Ishikawa (cell line): ENCODE measurements at regions not wholly inside any gene's neighbourhood (a gene's known extent, or its start where the extent isn't known, plus 50 kb on each side); places are given as distances from the start of the nearest gene placed in this dataset.

Experiments used
- CEBPB ChIP-seq: IDR thresholded peaks from 2 replicates; pipeline ENCODE4 v1.6.1; 2012
- FOXM1 ChIP-seq: IDR thresholded peaks from 2 replicates; pipeline ENCODE4 v1.6.1; 2012; ENCODE audit warnings: low read depth, borderline replicate concordance

- TF ChIP-seq CEBPB: no peak
- no peak for TF ChIP-seq FOXM1
These were observed 124.5 kb upstream of the FST start for GRCh38 chr5:53355931-53356330.
